Embryonic facial prominence (tissue), 1 donor: ENCODE measurements at regions not wholly inside any gene's neighbourhood (a gene's known extent, or its start where the extent isn't known, plus 50 kb on each side); places are given as distances from the start of the nearest gene placed in this dataset.
"Not testable (repeated sequence)": the region's sequence is repeated elsewhere in the genome, so short reads cannot be mapped to it uniquely, and the experiment has no call there.

ENCODE experiments used
- DNase-seq: peaks from one replicate; pipeline ENCODE4 v3.0.0-alpha.2; 2016; ENCODE audit errors: extremely low spot score

DNA sequence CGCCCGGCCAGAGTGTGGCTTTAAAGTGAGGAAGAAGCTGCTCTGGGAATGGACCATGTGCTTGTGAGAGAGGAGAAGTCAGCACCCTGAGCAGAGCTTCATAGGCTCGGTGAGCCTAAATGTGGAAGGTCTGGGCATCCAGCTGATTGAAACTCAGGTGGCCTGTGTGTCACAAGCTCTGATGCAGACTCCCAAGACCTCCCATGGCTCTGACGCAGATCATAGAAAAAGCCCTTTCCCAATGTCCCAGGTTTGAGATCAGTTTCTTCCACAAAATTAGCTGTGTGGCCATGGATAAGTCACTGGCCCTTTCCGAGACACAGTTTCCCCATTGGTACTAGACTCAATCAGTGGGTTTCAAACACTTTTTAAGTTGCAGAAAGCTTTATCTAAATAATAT is 180.0 kb upstream of the CCL2 start:
- no peak for DNase-seq

DNA sequence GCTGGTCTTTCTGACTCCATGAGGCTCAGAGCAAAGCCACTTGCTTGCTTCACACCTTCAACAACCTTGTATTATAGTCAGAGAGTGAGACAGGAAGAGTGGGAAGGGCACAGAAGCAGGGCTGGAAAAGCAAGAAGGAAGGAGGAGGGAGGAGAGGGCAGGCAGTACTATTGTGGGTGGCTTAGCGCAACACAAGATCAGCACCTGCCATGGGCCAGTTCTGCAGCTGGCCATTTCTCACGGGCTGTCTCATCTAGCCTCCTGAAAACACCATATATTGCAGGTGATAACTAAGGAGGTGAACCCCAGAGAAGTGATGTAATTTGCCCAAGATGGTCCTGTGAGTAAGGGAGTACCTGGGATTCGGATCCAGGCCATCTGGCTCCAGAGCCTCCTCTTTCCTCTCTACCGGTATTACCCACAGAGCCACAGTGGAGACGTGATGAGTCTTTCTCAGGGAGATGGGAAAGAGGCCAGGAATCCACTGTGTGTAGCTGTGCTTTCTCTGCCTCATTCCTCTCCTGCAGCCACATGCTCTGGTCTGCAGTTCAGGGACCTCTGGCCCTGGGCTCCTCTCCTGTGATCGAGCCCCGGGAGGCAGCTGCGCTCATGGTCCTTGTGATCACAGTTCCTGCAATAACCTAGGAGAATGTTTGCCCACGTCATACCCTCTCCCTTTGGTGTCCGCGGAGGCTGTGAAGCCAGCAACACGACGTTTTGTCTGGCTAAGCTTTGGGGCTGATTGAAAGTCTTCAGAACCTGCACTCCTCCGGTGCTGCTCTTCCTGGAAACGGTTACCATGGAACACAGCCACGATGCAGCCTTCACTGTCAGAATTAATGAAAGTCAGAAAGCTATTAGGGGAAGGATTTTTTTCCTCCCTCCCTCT is 178.1 kb upstream of the CCL2 start:
- no peak for DNase-seq

DNA sequence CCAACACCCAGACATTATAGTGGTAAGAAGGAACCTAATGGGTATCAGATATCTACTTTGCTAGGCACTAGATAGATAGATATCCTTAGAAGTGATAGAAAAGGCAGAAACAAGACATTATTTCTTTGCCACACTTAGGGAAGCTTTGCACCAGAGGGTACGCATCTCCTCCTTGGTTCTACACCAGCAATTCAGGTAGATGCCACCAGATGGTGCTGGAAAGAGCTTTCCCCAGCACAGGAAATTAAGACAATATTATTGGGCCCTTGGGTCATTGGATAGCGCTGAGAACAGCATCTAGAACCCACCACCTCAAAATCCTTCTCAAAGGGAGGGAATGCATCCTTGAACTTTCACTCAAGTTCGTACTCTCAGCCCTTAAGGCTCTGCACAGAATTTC is 173.8 kb upstream of the CCL2 start:
- DNase-seq, result no peak

DNA sequence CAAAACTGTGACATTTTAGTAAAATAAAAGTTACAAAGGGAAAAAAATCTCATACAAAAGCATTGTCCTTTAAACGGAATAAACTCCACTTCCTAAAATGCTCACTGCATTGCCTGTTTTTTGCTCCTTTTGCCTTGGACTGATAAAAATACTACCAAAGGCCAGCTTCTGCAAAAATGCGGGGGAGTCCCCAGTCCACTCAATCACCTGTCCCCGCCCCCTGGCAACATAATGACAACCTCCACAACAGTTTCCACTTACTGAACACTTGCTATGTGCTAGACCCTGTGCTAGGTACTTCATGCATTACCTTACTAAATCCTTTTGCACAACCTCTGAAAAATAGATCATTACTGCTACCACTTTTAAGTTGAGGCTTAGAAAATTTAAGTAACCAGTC is 172.7 kb upstream of the CCL2 start:
- DNase-seq, result no peak

DNA sequence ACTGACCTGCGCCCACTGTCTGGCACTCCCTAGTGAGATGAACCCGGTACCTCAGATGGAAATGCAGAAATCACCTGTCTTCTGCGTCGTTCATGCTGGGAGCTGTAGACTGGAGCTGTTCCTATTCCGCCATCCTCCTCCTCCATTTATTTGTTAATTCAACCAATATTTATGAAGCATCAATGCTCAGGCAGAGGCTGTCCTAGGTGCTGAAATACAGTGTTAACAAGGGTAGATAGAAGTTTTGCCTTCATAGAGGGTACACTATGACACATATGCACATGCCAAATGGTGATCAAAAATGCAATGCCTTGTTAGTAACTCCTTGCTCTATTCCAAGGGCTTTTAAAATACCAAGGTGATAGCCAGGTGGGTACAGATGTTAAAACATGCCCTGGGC is 166.0 kb upstream of the CCL2 start:
- DNase-seq, result not testable (repeated sequence)

DNA sequence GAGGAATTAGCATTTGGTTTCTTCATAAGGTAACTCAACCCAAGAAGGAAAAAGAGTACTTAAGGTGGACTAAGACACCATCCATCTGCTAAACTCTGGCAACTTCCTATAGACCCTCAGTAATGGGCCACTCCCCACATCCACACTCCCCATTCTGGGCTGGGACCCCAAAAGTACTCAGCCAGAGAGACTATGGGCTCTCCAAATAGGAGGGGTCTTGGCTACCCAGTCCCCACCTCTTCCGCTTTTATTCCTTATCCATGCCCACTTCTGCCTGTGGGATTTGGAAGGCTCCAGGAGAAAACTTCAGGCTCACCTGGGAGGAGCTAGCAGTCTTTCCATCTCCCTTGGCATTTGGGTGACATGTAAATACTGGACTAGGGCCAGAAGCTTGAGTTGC is 164.5 kb upstream of the CCL2 start:
- no peak for DNase-seq

DNA sequence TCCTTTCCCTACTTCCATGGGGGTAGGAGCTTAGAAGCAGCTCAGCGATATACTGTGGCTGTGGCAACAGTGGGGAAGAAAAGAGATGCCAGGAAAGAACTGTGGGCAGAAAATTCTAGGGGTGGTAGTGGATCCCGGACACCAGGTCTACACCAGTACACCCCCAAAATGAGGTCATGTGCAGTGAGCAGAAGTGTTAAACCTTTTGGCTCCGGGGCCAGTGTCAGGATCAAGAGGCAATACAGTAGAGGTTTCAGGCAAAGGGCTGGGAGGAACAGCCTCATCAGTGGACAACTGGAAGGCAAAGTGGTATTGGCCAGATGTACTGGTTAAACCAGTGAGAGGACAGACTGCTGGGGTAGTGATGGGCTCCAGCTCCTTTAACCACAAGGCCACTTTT is 163.1 kb upstream of the CCL2 start:
- no peak for DNase-seq

DNA sequence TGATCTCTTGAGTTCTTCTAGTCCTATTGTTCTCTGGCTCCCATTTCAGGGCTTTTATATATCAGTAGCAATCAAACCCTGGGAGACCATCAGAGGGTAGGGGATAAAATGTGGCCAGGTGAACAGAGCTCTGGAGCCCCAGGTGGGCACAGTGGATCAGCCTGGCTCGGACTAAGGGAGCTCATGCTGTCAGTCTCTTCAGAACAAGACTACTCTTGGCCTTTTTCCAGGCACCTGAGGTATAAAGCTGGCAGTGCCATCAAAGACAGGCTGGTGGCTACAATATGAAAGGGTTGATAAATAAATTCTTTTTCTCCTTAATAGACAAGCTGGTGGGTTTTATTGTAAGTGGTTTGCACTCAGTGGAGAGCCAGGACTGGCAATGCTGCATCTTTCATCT is 160.0 kb upstream of the CCL2 start:
- no peak for DNase-seq

DNA sequence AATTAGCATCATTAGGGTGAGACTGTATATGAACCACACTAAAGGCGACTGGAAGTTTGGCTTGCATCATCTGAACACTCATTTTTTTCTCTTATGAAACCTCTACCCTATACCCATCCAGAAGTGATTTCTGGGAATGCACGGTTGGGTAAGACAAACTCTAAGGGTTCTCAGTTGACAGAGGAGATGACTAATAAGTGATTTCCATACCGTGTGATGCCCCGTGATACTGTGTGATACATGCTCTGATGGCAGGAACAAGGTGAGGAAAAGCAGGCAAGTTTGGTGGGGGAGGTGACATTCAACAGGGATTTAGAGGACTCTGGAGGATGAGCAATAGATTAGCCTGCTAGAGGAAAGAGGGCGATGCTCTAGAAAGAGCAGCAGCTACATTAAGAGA is 156.4 kb upstream of the CCL2 start:
- no peak for DNase-seq

DNA sequence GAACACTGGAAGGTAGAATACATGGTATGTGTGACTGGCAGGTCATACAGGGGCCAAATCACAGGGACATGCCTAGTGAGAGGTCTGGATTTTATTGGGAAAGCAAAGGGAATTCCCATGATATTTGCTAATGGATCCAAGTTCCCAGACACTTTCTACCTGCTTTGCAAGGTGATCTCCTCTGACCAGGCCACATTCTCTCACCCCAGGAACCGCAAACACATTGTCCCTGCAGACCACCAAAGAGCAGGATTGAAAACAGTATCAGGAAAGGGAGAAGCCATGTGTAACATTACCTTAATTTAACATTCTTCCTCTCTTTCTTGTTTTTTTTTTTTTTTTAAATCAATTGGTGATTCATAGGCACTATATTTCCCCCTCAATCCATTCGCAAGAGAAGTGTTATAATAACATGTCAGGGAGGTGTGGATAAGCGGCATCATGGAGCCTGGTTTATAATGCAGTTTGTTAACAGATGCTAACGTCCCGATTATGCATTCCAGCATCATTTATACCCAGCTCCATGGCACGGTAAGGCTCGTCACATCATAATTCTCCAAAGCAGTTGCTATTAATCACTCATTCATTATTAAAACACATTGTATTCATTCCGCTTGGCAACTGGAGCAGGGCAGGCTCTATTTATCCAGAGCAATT is 155.1 kb upstream of the CCL2 start:
- DNase-seq, result no peak

DNA sequence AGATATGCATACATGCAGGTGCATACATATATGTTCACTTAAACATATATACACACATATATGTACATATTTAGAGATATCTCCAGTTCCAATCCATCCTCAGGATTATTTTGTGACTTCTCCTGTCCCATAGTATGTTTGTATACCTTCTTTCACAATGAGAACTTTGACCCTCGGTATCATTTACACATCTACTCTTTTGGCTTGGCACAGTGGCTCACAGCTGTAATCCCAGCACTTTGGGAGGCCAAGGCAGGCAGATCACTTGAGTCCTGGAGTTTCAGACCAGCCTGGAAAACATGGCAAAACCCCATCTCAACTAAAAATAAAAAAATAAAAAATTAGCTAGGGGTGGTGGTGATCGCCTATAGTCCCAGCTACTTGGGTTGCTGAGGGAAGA is 148.1 kb upstream of the CCL2 start:
- no peak for DNase-seq

DNA sequence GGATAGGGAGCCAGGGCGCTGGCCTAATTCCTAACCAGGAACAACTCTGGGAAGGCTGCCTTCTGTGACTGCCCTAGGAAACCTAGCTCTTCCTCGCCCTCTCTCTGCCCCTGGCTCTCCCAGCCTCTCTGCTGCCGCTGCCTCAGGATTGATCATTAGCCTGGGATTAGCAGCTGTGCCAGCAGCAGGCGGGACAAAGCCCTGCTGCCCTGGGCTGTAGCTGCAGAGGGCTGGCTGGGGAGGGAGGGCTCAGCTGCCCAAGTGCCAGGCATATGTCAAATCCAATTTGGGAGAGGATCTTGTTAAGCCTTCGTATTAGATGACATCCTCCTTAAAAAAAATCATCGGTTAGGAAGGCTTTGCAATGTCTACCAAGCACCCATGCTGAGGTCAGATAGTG is 144.8 kb upstream of the CCL2 start:
- DNase-seq, result no peak

DNA sequence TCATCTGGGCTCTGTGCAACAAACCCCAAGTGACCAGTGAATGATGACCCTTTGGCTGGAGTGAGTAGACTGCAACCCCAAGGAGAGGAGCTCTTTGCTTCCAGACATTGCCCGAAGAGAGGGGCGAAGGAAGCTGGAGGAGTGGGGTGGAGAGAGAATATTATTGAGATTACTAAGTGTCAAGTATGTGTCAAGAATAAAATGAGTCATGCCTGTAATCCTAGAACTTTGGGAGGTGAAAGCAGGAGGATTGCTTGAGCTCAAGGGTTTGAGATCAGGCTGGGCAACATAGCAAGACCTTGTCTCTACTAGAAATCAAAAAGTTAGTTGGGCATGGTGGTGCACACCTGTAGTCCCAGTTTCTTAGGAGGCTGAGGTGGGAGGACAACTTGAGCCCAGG is 142.0 kb upstream of the CCL2 start:
- no peak for DNase-seq

DNA sequence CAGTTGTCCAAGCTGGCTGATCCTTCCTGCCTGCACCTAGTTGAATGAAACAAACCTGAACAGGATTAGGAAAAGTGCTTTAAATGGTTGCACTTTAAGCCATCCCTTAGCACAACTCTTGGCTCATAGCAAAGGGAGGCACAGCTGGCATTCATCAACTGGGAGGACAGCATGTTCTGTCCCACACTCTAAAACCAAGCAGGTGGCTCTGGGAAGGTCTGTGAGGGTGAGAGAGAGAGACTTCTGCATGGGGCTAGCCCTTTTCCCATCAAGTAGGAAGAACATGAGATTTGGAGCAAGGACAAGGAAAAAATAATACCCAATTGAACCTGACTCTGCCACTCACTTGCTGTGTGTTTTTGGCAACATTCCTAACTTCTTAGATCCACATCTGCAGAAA is 140.9 kb upstream of the CCL2 start:
- no peak for DNase-seq

DNA sequence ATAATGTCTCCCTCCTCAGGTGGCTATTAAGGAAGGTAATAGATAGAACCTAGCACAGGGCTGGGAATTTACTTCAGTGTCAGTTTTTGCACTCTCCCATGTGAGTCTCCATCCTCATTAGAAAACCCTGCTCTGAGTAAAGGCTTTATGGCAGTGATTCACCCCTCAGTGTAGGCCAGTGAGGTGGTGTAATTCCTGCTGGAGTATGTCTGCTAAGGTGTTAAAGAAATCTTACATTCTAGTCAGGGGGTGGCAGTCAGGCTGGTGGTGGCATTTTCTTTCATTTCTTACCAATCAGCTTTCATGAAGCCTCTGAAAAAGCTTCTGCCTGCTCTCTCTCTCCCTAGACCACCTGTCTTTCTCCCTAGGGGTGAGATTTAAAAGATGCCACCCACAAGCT is 138.8 kb upstream of the CCL2 start:
- DNase-seq, result no peak

DNA sequence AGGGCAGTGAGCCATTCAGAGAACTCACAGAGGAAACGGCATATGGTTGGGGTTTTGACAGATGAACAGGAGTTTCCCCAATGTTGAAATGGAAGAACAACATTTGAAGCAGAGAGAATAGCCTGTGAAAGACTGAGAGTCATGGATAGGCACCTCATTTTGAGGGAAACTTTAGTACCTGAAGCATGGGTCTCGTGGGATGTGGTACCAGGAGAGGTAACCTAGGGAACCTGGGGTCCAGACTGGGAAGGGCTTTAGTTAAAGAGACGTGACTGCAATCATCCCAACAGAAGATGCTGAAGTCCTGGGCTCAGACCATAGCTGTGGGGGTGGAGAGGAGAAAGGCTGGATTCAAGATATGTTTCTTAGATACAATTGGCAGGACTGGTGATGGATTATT is 137.8 kb upstream of the CCL2 start:
- DNase-seq, result no peak

DNA sequence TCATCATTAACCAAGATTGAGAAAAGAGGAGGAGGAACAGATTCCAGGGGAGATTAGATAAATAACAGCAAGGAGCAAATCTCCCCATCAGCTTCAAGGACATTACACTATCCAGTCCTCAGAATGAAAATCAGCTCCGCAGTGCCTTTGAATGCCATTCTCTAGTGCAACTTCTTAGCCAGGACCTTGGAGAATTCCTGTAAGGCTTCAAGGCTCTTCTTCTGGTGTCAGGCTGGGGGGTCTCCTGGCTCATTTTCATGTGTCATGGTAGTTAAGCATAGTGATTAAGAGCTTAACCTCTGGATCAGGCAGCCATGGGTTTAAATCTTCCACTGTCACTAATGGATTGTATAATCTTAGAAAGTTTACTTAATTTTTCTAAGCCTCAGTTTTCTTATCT is 137.3 kb upstream of the CCL2 start:
- no peak for DNase-seq

DNA sequence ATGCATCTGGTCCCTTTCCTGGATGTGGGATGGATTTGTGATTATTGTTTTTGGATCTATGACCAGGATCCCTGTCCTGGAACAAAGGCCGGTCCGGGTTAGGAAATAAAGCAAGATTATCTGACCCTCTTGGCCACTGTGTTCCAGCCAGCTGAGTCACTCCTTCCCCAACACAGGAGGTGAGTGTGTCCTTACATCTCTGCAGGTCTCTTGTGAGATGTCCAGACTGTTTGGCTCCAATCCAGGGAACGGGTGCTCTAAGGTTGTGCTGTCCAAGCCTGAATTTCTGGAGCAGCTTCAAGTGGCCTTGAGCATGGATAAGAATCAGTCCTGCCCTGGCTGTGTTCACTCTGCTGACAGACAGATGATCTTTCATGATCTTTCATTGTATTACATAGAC is 136.5 kb upstream of the CCL2 start:
- no peak for DNase-seq

DNA sequence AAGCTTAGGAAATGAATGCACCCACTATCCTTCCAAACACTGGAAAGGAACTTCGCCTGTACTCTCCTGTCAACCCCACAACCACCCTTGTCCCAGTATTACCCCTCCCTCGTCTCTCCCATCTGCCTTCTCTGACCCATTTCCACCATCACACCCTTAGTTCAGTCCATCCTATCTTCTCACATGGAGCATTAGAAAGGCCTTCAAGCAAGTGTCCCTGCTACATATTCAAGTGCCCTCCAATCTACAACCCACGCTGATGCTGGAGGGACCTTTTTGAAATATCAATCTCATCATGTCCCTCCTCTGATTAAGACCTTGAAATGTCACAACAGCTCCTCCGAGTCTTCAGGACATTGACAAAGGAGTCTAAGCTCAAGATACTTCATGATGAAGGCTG is 133.8 kb upstream of the CCL2 start:
- DNase-seq, result no peak

DNA sequence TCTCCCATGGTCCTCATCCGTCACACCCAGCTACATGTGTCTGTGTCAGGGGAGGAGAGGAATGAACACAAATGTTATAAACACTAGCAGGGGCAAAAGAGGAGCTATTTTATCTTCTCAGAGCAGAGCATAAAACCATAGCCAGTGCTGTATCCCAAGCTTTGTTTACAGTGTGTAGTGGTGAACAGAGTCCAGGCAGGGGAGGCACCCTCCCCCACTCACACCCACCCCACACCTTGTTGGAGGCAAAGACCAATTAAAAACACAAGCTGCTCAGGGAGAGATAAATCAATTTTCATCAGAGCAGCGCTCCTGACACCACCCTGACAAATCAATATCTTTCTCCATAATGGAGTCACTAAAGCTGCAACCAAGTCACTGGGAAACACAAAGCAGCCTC is 132.6 kb upstream of the CCL2 start:
- no peak for DNase-seq

DNA sequence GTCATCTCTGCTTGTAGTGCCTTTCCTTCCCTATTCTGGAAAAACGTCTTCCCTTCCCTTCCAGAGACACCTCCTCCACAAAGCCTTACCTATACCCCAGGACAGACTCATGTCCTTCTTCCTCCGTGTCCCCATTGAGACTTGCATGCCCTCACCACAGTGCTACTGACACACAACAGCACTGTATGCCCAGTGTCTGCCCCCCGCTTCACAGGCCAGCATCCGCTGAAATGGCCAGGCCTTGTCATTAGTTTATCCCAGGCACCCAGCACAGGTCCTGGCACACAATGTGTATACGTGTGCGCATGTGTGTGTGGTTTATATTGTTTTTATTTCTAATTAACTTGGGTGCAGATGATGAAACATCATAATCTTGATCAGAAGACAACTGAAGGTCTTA is 130.1 kb upstream of the CCL2 start:
- DNase-seq, result no peak

DNA sequence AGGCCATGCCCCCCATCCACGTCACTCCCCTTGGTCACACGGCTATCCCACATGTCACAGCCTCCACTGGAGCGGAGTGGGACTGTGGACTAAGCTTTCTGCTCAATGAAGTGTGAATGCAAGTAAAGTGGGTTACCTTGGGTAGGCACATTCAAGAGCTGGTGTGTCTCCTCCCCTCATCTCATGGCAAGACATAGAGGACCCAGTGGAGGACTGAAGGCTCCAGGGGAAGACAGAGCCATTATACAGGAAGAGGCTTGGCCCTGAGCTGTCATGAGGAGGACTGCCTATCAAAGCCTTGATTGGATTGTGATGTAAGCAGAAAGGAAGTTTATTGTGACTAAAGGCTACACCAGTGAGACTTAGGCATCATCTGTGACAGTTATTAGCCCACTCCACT is 129.2 kb upstream of the CCL2 start:
- no peak for DNase-seq

DNA sequence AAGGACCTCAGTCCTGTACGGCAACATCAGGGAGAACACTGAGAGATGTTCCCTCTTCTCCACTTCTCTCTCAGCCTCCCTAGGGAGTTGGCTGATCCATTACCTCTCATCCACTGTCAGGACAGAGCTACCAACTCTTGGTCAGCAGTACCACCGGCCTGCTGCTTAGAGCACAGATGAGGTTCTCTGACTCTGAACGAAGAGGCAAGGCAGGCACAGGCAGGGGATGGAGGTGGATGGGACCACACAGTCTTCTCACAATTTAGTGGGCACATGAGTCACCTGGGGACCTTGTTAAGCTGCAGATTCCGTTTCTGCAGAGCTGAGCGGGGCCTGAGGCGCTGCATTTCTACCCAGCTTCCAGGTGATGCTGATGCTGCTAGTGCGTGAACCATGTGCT is 128.6 kb upstream of the CCL2 start:
- DNase-seq, result no peak

DNA sequence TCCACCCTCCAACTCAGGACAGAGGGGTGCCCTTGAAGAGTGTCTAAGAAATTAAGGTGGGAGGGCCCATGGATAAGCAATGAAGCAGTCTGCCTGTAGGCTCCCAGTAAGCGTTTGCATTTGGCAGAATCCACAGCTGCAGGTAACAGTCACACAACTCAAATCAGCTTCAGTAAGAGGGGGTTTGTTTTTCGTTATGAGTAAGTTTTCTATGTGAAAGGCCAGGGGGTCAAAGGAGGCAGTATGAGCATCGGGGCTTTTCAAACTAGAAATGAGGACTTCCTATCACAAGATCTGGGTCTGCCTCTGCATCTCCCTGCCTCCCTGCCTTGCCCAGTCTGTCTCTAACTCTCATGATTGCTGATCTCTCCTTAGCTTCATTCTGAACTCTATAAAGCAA is 128.1 kb upstream of the CCL2 start:
- DNase-seq, result no peak
